ENCODE measurements at regions not wholly inside any gene's neighbourhood (a gene's known extent, or its start where the extent isn't known, plus 50 kb on each side); places are given as distances from the start of the nearest gene placed in this dataset.

DNA sequence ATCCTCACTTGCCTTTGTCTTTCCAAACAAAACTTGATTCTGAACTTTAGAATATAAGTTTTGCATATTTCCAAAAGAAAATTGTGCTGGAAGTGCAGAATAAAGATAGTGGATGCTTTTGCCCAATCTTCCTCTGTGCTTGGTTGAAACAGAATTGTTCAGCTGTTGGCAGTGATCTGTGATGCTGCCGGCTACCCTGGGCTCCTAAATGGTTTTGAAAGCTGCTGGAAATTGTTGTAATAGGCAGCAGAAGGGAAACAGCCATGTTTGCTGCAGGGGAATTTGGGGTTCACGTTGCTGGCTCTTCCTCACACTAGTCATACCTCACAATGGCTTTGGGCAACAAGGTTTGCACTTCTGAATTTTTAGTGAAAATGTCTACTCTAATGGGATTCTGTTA is 398.0 kb downstream of the RAPGEF2 start:
- DNase-seq (ENCODE audit: low spot score), result no peak

DNA sequence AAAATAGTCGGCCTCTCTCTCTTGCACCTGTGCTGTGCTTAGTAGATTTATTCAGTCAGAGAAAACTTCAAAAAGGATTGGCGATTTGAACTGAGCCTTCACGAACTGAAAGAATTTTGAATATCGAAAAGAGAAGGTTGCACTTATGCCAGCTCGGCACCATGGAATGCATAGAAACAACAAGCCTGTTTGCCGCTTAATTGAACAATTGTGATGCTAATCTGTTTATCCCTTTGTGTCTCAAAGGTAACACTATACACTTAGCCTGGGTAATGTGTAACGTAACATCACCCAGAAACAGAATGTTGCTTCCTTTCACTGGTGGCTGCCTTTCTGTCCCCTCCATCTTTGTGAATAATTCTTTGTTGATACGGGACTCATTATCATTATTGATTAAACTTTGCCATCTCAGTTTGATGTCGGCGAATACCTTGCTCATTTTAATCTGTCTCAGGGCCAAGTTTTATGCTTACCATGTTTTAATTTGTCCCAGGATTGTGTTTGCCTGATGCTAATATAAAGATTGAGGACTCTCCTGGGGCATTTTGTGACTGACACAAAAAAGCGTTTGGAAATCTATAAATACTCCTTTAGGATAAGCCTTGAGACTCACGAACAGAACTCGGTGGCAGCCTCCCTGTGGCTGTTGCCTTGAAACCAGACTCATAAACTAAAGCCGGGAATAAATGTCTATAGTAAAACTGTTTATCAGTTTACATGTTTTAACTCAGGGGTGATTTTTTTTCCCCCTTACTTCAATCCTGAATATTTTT is 400.5 kb downstream of the RAPGEF2 start:
- DNase-seq (ENCODE audit: low spot score), result no peak

- no peak for DNase-seq (ENCODE audit: low spot score)
Observed at GRCh38 chr4:159504684-159505083, 401.8 kb downstream of the RAPGEF2 start.

DNA sequence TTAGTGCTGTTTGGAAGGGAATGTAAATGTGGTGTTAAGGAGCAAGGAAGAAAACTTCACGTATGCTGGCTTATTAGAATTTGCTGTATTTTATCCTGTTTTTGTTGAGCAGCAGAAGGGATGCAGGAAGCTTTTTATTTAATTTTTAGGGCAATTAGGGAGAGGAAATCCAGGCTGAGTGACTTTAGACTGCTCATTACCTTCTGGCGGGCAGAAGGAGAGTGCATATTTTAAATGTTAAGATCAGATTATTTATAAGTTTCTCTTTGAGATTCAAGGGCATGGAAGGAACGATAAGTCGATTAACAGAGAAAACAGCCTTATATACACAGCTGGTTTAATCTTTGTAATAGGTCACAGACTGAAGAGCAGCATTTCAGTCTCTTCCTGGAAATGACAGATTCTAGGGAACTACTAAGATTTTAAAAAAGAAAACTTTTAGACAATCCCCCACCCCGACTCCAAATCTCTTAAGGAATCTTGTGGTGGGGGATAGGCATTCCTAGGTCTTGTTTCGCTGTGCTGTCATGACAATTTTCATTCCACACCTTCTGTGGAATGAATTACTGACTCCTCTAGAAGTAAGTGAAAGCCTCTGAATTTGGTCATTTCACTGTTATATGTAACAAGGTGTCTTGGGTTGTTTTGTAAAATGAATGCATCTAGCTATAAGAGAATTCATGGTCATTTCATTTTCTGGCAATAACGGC is 402.5 kb downstream of the RAPGEF2 start:
- DNase-seq (ENCODE audit: low spot score), result peak; percentile 19

DNA sequence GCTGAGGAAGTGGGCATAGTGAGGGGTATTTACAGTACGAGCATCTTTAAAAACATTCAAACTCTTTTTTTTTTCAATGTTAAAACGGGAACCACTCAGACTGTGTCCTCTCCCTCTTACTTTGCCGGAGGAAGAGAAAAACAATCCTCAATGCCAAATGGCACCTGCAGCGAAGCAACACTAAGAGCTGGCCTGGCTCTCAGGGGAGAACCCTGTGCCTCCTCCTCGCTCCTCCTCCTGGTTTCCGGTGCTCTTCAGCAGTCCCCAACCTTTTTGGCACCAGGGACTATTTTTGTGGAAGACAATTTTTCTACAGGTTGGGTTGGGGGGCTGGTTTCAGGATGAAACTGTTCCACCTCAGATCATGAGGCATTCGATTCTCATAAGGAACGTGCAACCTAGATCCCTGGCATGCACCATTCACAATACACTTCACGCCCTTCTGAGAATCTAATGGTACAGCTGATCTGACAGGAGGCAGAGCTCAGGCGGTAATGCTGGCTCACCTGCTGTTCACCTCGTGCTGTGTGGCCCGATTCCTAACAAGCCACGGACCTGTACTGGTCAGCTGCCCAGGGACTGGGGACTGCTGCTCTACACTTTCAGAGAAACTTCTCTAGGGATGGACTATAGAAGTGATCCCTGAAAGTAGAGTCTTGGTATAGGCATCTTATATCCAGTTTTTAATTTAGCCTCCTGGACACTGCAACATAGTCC is 404.1 kb downstream of the RAPGEF2 start:
- DNase-seq (ENCODE audit: low spot score), result no peak

DNA sequence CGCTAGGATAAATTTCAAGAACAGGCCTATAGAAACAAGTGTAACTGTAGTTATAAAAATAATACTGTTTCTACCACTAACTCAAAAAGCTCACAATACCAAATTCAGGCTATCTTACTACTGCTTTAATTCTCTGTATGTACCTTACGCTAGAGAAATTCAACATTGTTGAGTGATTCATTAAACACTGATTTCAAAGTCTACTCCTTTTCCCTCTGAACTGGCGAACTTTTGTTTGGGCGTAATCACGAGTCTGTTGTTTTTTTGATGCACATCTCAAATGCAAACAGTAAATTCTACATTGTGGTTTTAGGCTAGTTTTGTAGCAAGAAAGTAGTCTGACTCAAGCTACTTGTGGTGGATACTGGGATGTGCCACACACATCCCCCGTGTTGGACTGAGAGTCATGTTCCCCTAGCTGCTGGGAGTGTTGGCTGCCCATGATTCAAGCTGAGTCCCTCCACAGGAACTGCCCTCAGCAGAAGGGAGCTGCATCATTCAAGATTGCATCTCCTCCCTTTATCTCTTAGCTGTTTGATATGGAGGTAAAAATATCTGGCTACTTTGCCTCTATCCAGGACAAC is 406.1 kb downstream of the RAPGEF2 start:
- no peak for DNase-seq (ENCODE audit: low spot score)

GRCh38 chr4:159512348-159512747 is 409.5 kb downstream of the RAPGEF2 start:
- DNase-seq (ENCODE audit: low spot score), result no peak

GRCh38 chr4:159515314-159516025 is 412.6 kb downstream of the RAPGEF2 start:
- no peak for DNase-seq (ENCODE audit: low spot score)

DNA sequence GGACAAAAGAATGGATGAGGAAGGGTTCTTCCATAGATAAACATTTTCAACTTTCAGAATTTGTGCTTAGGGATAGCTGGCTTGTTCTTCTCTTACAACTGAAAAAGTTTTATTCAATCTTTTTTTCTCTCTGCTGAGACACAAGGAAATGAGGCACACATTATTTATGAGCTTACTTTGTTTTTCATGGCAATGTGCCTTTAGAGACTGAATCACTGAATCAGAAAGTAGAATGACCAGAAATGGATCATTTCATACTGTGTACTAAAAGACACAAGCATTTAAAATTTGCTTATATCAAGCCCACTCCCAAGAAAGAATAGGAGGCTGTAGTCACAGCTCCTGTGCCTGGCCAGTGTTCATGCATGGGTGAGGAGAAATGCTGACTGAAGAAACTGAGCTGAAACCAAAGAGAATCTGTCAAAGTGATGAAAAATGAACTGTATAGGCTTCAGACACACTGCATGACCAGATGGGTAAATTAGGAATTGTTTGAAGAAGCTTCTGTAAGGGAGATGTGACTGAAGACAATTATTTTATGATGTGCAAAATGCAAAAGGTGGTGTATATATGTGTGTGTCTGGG is 413.8 kb downstream of the RAPGEF2 start:
- DNase-seq (ENCODE audit: low spot score), result no peak

GRCh38 chr4:159520074-159520473 is 417.2 kb downstream of the RAPGEF2 start:
- no peak for DNase-seq (ENCODE audit: low spot score)

DNA sequence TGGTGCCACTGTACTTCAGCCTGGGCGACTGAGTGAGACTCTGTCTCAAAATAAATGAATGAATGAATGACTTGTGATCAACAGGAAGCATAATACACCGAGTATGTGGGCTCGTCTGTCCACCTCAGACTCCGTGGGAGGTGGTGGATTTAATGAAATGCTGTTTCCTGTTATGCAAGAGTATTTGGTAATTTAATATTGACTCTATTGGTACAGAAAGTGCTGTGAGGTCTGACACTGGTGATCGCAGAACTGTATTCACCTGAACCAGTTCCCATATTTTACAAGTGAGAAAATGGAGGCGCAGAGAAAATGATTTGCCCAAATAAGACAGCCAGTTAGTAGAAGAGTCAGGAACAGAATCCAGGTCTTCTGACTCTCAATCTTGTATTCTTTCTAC is 423.3 kb downstream of the RAPGEF2 start:
- DNase-seq (ENCODE audit: low spot score), result no peak

GRCh38 chr4:159534655-159535054 is 431.8 kb downstream of the RAPGEF2 start:
- DNase-seq (ENCODE audit: low spot score), result no peak

DNA sequence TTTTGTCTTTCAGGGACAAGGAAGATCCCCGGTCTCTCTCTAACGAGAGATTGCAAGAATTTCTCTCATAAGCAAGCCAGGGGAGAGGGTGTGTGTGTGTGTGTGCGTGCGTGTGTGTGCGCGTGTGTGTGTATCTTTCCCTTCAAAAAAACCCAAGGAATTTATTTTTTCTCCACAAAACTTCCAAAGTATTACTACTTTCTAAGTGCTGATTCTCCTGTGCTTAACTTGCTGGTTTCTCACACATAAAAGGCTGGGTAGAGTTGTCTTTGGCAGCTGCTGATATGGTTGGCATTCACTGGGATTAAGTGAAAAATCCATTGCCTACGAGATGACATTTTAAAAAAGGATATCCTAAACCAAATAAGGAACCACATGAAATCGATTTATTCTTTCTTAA is 435.7 kb downstream of the RAPGEF2 start:
- DNase-seq (ENCODE audit: low spot score), result no peak

DNA sequence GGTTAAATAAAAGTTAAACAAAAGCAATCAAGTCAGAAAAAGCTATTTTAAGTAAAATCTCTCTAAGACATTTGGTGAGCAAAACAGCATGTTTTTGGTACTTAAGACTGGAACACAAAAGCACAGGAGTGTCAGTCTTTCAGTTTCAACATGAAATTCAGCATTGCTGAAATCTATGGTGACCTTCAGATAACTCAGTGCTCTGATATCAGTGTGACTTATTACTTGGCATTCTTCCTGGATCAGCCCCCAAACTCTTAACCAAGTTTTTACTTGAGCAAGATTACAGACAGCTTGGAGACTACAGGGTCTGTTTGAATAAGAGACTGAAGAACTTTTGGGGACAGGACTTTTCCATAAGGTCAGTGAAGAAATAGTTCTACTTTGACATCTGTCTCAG is 437.2 kb downstream of the RAPGEF2 start:
- DNase-seq (ENCODE audit: low spot score), result no peak

- no peak for DNase-seq (ENCODE audit: low spot score)
Observed at GRCh38 chr4:159540501-159540900, 437.6 kb downstream of the RAPGEF2 start.

- DNase-seq (ENCODE audit: low spot score), result no peak
Observed at GRCh38 chr4:159541143-159541542, 438.3 kb downstream of the RAPGEF2 start.

DNA sequence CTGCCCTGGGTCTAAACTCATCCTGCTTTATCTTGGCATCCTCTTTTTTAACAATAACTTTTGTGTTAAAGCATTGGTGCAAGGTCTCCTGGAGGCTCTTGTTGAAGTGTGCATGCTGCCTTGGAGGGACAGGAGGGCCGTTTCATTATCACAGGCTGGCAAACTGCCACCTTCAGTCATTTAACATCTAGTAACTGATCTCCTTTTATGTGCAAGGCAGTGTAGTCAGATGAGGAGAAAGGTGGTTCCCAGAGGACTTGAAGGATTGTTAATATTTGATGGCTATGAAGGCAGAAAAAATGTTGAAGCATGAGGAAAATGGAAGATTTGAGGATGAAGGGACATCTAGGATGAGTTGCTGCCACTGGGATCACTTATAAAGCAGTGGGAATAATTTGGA is 439.4 kb downstream of the RAPGEF2 start:
- no peak for DNase-seq (ENCODE audit: low spot score)

DNA sequence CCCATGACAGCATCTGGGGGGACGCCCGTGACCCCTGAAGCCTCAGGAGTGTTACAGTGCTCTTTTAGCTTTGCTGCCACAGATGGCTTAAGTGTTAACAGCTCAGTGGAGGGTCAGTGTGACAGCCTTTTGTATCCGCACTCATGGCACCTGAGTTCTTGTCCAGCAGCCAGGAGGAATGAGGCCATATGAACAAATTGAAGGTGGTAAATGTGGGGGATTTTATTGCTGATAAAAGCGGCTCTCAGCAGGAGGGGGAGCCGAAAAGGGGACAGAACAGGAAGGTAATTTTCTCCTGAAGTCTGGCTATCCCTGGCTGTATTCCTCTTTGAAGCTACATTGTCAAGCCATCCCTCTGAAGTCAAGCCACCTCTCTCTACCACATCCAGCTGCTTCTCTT is 441.0 kb downstream of the RAPGEF2 start:
- no peak for DNase-seq (ENCODE audit: low spot score)

DNA sequence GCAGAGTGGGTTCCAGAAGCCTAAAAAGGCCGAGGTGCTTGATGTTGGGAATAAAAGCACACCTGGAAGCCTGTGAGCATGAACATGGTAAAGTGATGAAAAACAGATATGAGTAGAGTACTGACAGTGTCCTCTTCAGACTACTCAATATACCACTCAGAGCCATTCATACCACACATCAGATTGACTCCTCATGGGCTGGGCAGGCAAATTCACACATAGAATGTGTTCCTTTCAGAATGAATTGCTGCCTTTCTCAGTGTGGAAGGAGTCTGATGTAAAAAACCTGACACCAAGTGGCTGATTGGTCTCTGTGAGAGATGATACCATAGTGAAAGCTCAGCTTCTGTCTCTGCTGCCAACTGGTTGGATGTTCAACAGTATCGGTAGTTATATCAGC is 442.7 kb downstream of the RAPGEF2 start:
- no peak for DNase-seq (ENCODE audit: low spot score)

DNA sequence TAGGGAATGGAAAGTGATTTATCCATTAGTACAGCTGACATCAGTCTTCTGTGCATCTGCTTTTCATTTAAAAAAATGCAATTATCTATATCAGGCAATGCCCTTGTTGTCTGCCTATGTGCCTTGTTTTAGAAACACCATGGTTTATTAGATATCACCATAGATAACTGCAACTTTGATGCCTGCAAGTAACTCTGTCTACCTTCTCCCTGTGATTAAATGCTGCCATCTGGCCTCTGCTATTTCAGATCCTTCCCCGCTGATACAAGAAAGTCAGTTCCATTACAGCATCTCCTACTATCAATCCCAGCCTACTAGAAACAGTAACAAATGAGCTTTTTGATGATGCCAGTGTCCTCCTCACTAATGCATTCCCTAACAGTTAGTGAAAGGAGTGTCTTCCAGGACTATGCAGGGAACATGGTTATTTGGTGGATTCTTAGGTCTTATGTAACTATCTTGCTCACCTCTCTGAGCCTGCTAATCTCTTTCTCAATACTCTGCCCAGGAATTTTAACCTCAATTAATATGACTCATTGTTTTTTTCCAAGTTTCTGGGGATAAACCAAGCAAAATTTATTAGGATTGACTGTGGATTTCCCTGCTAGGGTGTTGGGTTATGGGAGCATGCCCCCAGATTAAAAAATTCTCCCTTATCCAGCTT is 444.9 kb downstream of the RAPGEF2 start:
- peak; percentile 10 for DNase-seq (ENCODE audit: low spot score)

DNA sequence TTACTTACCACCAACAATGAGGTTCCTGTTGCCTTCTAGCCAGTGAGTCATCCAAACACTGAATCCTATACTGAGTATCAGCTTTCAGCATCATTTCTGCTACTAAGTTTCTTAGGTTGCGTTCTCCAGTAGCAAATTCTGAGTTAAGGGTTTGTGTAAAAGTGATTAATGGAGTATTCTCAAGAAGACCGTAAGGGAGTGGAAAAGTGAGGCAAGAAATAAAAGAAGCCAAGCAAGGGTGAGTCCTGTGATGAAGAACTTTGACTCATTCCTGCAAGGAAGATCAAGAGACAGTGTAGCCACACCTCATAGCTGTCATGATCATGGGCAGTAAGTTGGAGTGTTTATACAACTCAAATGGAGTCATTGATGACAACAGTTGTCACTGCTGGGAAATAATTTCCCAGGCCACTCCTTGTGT is 446.2 kb downstream of the RAPGEF2 start:
- no peak for DNase-seq (ENCODE audit: low spot score)
